ENCODE measurements at regions not wholly inside any gene's neighbourhood (a gene's known extent, or its start where the extent isn't known, plus 50 kb on each side); places are given as distances from the start of the nearest gene placed in this dataset.

GRCh38 chr13:68523838-68524424 lies 1293.8 kb upstream of the PCDH9 start:
- H3K27ac ChIP-seq, result no peak overlapping the region
- TF ChIP-seq CTCF (conservative IDR thresholded peaks at IDR 0.05; ENCODE audit: low read depth, low read length), result no peak
- no peak overlapping the region for H2AFZ ChIP-seq (ENCODE audit: low read depth)
- no peaks in the 10 kb centered on the region for H4K20me1 ChIP-seq (ENCODE audit: insufficient read depth)
- H3K4me1 ChIP-seq (ENCODE audit: low read depth, poor library complexity, severe bottlenecking), result no peaks in the 10 kb centered on the region
- no peaks in the 10 kb centered on the region for H3K27me3 ChIP-seq (ENCODE audit: insufficient read depth, low read depth)
- no peaks in the 10 kb centered on the region for H3K79me2 ChIP-seq (ENCODE audit: insufficient read depth, low read depth)
- H3K9ac ChIP-seq, result no peak overlapping the region
- H3K4me2 ChIP-seq, result no peak overlapping the region
- no peaks in the 10 kb centered on the region for H3K36me3 ChIP-seq (ENCODE audit: insufficient read depth)
- H3K4me3 ChIP-seq (IDR thresholded peaks at IDR 0.05; ENCODE audit: insufficient read depth, low read depth, low read length), result no peak overlapping the region

GRCh38 chr13:68522184-68522583 lies 1292.0 kb upstream of the PCDH9 start:
- Histone ChIP-seq H3K27me3 (ENCODE audit: insufficient read depth, low read depth) (no peaks in the 10 kb centered on the region), H3K9ac (no peak overlapping the region), H3K36me3 (ENCODE audit: insufficient read depth) (no peaks in the 10 kb centered on the region), H3K4me2 (no peak overlapping the region), H4K20me1 (ENCODE audit: insufficient read depth) (no peaks in the 10 kb centered on the region), H3K4me3 (IDR thresholded peaks at IDR 0.05; ENCODE audit: insufficient read depth, low read depth, low read length) (no peak overlapping the region), H2AFZ (ENCODE audit: low read depth) (no peak overlapping the region), H3K4me1 (ENCODE audit: low read depth, poor library complexity, severe bottlenecking) (no peaks in the 10 kb centered on the region), H3K79me2 (ENCODE audit: insufficient read depth, low read depth) (no peaks in the 10 kb centered on the region), H3K27ac (no peak overlapping the region)
- TF ChIP-seq CTCF (conservative IDR thresholded peaks at IDR 0.05; ENCODE audit: low read depth, low read length), result no peak

- Histone ChIP-seq H2AFZ (ENCODE audit: low read depth) (no peak overlapping the region), H3K4me2 (0 out of 2 replicates have a peak overlapping the region, but pooled peaks have one; percentile 21)
- TF ChIP-seq CTCF (conservative IDR thresholded peaks at IDR 0.05; ENCODE audit: low read depth, low read length), result no peak
Measured at GRCh38 chr13:68509734-68510621, 1279.8 kb upstream of the PCDH9 start.

GRCh38 chr13:68506888-68507551 lies 1276.9 kb upstream of the PCDH9 start:
- Histone ChIP-seq H3K4me1 (ENCODE audit: low read depth, poor library complexity, severe bottlenecking) (no peaks in the 10 kb centered on the region), H3K4me3 (IDR thresholded peaks at IDR 0.05; ENCODE audit: insufficient read depth, low read depth, low read length) (no peak overlapping the region), H3K27ac (no peak overlapping the region), H3K79me2 (ENCODE audit: insufficient read depth, low read depth) (no peaks in the 10 kb centered on the region), H3K9ac (no peak overlapping the region), H2AFZ (ENCODE audit: low read depth) (no peak overlapping the region), H3K36me3 (ENCODE audit: insufficient read depth) (no peaks in the 10 kb centered on the region), H4K20me1 (ENCODE audit: insufficient read depth) (no peaks in the 10 kb centered on the region), H3K4me2 (no peak overlapping the region), H3K27me3 (ENCODE audit: insufficient read depth, low read depth) (no peaks in the 10 kb centered on the region)
- no peak for TF ChIP-seq CTCF (conservative IDR thresholded peaks at IDR 0.05; ENCODE audit: low read depth, low read length)

More at GRCh38 chr13:68509734-68510621, 1279.8 kb upstream of the PCDH9 start:
- no peaks in the 10 kb centered on the region for H3K4me1 ChIP-seq (ENCODE audit: low read depth, poor library complexity, severe bottlenecking)
- no peak overlapping the region for H3K27ac ChIP-seq
- no peak overlapping the region for H3K4me3 ChIP-seq (IDR thresholded peaks at IDR 0.05; ENCODE audit: insufficient read depth, low read depth, low read length)
- no peaks in the 10 kb centered on the region for H3K36me3 ChIP-seq (ENCODE audit: insufficient read depth)
- no peak overlapping the region for H3K9ac ChIP-seq
- H3K79me2 ChIP-seq (ENCODE audit: insufficient read depth, low read depth), result no peaks in the 10 kb centered on the region
- H3K27me3 ChIP-seq (ENCODE audit: insufficient read depth, low read depth), result no peaks in the 10 kb centered on the region
- no peaks in the 10 kb centered on the region for H4K20me1 ChIP-seq (ENCODE audit: insufficient read depth)
